HCT116 (cell line): ENCODE measurements at regions not wholly inside any gene's neighbourhood (a gene's known extent, or its start where the extent isn't known, plus 50 kb on each side); places are given as distances from the start of the nearest gene placed in this dataset.

Source experiments
- ATAC-seq: fragments of 200-7000 bp; cut with Tn5 transposase; 2 replicates; pipeline ENCODE4 v1.9.1; 2020; ENCODE audit warnings: mild to moderate bottlenecking, moderate library complexity
- BruUV-seq: library from RNA; stranded (reverse); fragments of 400-500 nt; replicated peaks from 2 replicates; lab custom pipeline; 2021; lab: Mats Ljungman, UMichigan
- CTCF ChIA-PET: fragments of 300-600 bp; sonication (Branson Sonifier 250); formaldehyde crosslinking; loops from one replicate; lab custom pipeline; 2021; ENCODE audit warnings: antibody characterized with exemption; lab: Charles Lee
- POLR2A ChIA-PET: fragments of 300-600, 350-600 bp; sonication (Branson Sonifier 250); formaldehyde crosslinking; loops from one replicate; lab custom pipeline; 2021; ENCODE audit warnings: antibody characterized with exemption; lab: Charles Lee
- RAD21 ChIA-PET, 2 experiments: fragments of 300-600 bp; sonication (Branson Sonifier 250); formaldehyde crosslinking; loops; one replicate each; lab custom pipeline; 2023; ENCODE audit warnings: low total read pairs in 2 of 2; ENCODE audit not compliant: uncharacterized antibody in 2 of 2, unreplicated experiment in 2 of 2, low non-redundant PET in 1 of 2; lab: Charles Lee
- DNase-seq: peaks from one replicate; pipeline ENCODE4 v3.0.0-alpha.2; 2010; ENCODE audit warnings: low read depth, low spot score
- H2AFZ ChIP-seq: fragments of 200-600 bp; shearing (Covaris generic), sonication (generic); 2 replicates; pipeline ENCODE4 v1.6.1; 2017; ENCODE audit warnings: low read depth, mixed run types, mixed read lengths, antibody characterized with exemption, low read length; ENCODE audit not compliant: poor library complexity, severe bottlenecking
- H3K27ac ChIP-seq: 2 replicates; pipeline ENCODE4 v1.5.1; 2012; ENCODE audit warnings: low read depth, low read length
- H3K27me3 ChIP-seq: fragments of 200-600 bp; sonication (generic); 2 replicates; pipeline ENCODE4 v1.6.1; 2016; ENCODE audit warnings: mixed run types, low read length, mixed read lengths; ENCODE audit not compliant: insufficient read depth
- H3K36me3 ChIP-seq, 2 experiments: fragments of 200-500 bp in 1 of 2; fragments of 200-600 bp in 1 of 2; sonication (Bioruptor generic) in 1 of 2; sonication (generic) in 1 of 2; 2 replicates each; pipeline versions ENCODE4 v1.5.1 to v1.6.1; 2014 to 2016; ENCODE audit warnings: low read length in 2 of 2, inconsistent platforms in 1 of 2, mixed read lengths in 1 of 2, mixed run types in 1 of 2; ENCODE audit not compliant: insufficient read depth in 2 of 2, control insufficient read depth in 1 of 2
- H3K4me1 ChIP-seq, 2 experiments: fragments of 200-600 bp in 1 of 2; sonication (generic) in 1 of 2; 2 replicates each; pipeline versions ENCODE4 v1.5.1 to v1.6.1; 2012 to 2017; ENCODE audit warnings: low read length in 2 of 2, inconsistent platforms in 1 of 2, mild to moderate bottlenecking in 1 of 2, mixed read lengths in 1 of 2, mixed run types in 1 of 2, moderate library complexity in 1 of 2; ENCODE audit not compliant: insufficient read depth in 2 of 2, control insufficient read depth in 1 of 2
- H3K4me2 ChIP-seq: fragments of 200-600 bp; sonication (generic); 2 replicates; pipeline ENCODE4 v1.6.1; 2017; ENCODE audit warnings: mixed run types, low read length, mixed read lengths
- H3K4me3 ChIP-seq, 2 experiments: fragments of 200-600 bp in 1 of 2; sonication (generic) in 1 of 2; replicated peaks in 1 of 2; 2 replicates each; pipeline ENCODE4 v1.5.1; 2011 to 2016; ENCODE audit warnings: low read length in 2 of 2, control low read depth in 1 of 2, low read depth in 1 of 2, mild to moderate bottlenecking in 1 of 2, mixed read lengths in 1 of 2, mixed run types in 1 of 2
- H3K79me2 ChIP-seq: fragments of 200-600 bp; sonication (generic); 2 replicates; pipeline ENCODE4 v1.6.1; 2017; ENCODE audit warnings: mild to moderate bottlenecking, mixed run types, low read length, moderate library complexity, mixed read lengths; ENCODE audit not compliant: insufficient read depth
- H3K9ac ChIP-seq: fragments of 200-600 bp; sonication (generic); 2 replicates; pipeline ENCODE4 v1.6.1; 2016; ENCODE audit warnings: low read length, mixed read lengths
- H3K9me2 ChIP-seq: fragments of 200-600 bp; sonication (generic), shearing (Covaris generic); 2 replicates; pipeline ENCODE4 v1.6.1; 2017; ENCODE audit warnings: mixed run types, mild to moderate bottlenecking, moderate library complexity; ENCODE audit not compliant: insufficient read depth
- H3K9me3 ChIP-seq, 2 experiments: fragments of 200-500 bp in 1 of 2; fragments of 200-600 bp in 1 of 2; sonication (Bioruptor generic) in 1 of 2; sonication (generic) in 1 of 2; 2 replicates each; pipeline ENCODE4 v1.6.1; 2014 to 2017; ENCODE audit warnings: low read length in 2 of 2, mixed read lengths in 2 of 2, inconsistent platforms in 1 of 2, low read depth in 1 of 2, mild to moderate bottlenecking in 1 of 2, mixed run types in 1 of 2, moderate library complexity in 1 of 2; ENCODE audit not compliant: control insufficient read depth in 1 of 2, insufficient read depth in 1 of 2
- H4K20me1 ChIP-seq: fragments of 200-600 bp; sonication (generic), shearing (Covaris generic); 2 replicates; pipeline ENCODE4 v1.6.1; 2017; ENCODE audit warnings: mixed run types, mild to moderate bottlenecking, moderate library complexity; ENCODE audit not compliant: insufficient read depth
- ATF3 ChIP-seq: IDR thresholded peaks from 2 replicates; pipeline ENCODE4 v1.6.1; 2012
- CBX3 ChIP-seq: IDR thresholded peaks from 2 replicates; pipeline ENCODE4 v1.6.1; 2012; ENCODE audit warnings: low read depth
- ELF1 ChIP-seq: IDR thresholded peaks from 2 replicates; pipeline ENCODE4 v1.6.1; 2012; ENCODE audit warnings: low read depth, borderline replicate concordance
- FOSL1 ChIP-seq: IDR thresholded peaks from 2 replicates; pipeline ENCODE4 v1.6.1; 2012; ENCODE audit warnings: low read depth
- JUND ChIP-seq: IDR thresholded peaks from 2 replicates; pipeline ENCODE4 v1.6.1; 2012
- POLR2A ChIP-seq: IDR thresholded peaks from 2 replicates; pipeline ENCODE4 v1.7.0; 2011; ENCODE audit warnings: borderline replicate concordance; ENCODE audit not compliant: insufficient read depth, insufficient read length; ENCODE audit errors: extremely low read depth
- SP1 ChIP-seq: IDR thresholded peaks from 2 replicates; pipeline ENCODE4 v1.6.1; 2012; ENCODE audit warnings: low read depth
- SRF ChIP-seq: IDR thresholded peaks from 2 replicates; pipeline ENCODE4 v1.6.1; 2012; ENCODE audit warnings: low read depth
- YY1 ChIP-seq: IDR thresholded peaks from 2 replicates; pipeline ENCODE4 v1.6.1; 2011; ENCODE audit warnings: low read length, low read depth, moderate library complexity, mild to moderate bottlenecking; ENCODE audit not compliant: insufficient replicate concordance; ENCODE audit errors: extremely low read depth
- ZFX ChIP-seq: fragments of 450-650 bp; IDR thresholded peaks from 2 replicates; pipeline ENCODE4 v1.6.1; 2017
- ZNF274 ChIP-seq: fragments of 200-500 bp; sonication (Bioruptor generic); IDR thresholded peaks from 2 replicates; pipeline ENCODE4 v1.6.1; 2014; ENCODE audit warnings: mild to moderate bottlenecking, low read depth, low read length, inconsistent platforms
- intact Hi-C: fragments of 100-400 bp; cut with micrococcal nuclease; formaldehyde crosslinking; loops from 2 replicates; pipeline ENCODE4 v1.10.0; 2022
- TF ChIP-seq, protein P1 (sequence below): IDR thresholded peaks from 2 replicates; pipeline ENCODE4 v1.6.1; 2011; ENCODE audit warnings: mild to moderate bottlenecking, low read length, moderate library complexity; ENCODE audit not compliant: insufficient replicate concordance; ENCODE audit errors: extremely low read depth
- TF ChIP-seq, protein P2 (sequence below): IDR thresholded peaks from 2 replicates; pipeline ENCODE4 v1.6.1; 2012

DNA sequence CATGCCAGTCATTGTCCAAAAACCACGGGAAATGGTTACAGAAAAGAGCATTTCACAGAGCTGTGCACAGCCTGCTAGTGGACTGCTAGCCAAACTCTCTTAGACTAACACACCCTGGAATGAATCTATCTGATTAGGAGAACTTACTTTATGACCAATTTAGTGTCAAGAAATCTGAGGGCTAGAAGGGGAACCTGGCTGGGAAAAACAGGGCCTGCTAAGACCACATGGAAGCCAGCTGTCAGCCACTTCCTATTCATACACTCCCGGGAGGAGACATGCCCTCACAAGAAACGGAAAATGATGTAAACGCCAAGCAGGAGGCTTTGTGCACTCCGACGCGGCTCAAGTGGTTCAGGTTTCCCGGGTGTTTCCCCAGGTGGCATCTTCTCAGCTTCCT, 54.8 kb downstream of the MPP7 start (continued):
- TF ChIP-seq ATF3 (no peak), FOSL1 (no peak), SRF (no peak), ZFX (no peak), YY1 (no peak), ELF1 (no peak)

GRCh38 chr10:28246023-28246422, 56.8 kb downstream of the MPP7 start:
- intact Hi-C loops, result loop anchor here (10.0 kb wide), 1 partner anchor 121 kb away; no protein-coding TSS in a partner anchor
- H3K27ac ChIP-seq, result peak overlapping the region; percentile 96
- H3K4me2 ChIP-seq, result peak overlapping the region; percentile 31
- no peak overlapping the region for H3K4me3 ChIP-seq
- ATAC-seq, result peak; percentile 20; the same call in 1 of the 2 replicates
- peaks cover 55 to 85% of the 10 kb centered on the region in 2 experiments for H3K4me1 ChIP-seq
- H3K9me3 ChIP-seq, result no peaks in the 10 kb centered on the region
- peaks cover 8% of the 10 kb centered on the region; the same call in 1 of the 2 replicates for H3K79me2 ChIP-seq
- CTCF ChIA-PET, result interaction anchor here (1.6 kb wide), 1 partner anchor 137 kb away, joined by 4 read pairs; no protein-coding TSS in a partner anchor
- H3K9me2 ChIP-seq, result no peaks in the 10 kb centered on the region; the same call in 1 of the 2 replicates
- H3K27me3 ChIP-seq, result no peaks in the 10 kb centered on the region
- no peak for TF ChIP-seq ZNF274
- TF ChIP-seq SP1, result peak; percentile 40; the same call in 1 of the 2 replicates
- TF ChIP-seq POLR2A, result no peak
- TF ChIP-seq, protein P1, sequence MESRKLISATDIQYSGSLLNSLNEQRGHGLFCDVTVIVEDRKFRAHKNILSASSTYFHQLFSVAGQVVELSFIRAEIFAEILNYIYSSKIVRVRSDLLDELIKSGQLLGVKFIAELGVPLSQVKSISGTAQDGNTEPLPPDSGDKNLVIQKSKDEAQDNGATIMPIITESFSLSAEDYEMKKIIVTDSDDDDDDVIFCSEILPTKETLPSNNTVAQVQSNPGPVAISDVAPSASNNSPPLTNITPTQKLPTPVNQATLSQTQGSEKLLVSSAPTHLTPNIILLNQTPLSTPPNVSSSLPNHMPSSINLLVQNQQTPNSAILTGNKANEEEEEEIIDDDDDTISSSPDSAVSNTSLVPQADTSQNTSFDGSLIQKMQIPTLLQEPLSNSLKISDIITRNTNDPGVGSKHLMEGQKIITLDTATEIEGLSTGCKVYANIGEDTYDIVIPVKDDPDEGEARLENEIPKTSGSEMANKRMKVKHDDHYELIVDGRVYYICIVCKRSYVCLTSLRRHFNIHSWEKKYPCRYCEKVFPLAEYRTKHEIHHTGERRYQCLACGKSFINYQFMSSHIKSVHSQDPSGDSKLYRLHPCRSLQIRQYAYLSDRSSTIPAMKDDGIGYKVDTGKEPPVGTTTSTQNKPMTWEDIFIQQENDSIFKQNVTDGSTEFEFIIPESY, result no peak
- peak; percentile 51 for TF ChIP-seq FOSL1
- TF ChIP-seq CBX3, result peak; percentile 39; the same call in 1 of the 2 replicates
- TF ChIP-seq JUND, result peak; percentile 43; the same call in 1 of the 2 replicates
- TF ChIP-seq, protein P2, sequence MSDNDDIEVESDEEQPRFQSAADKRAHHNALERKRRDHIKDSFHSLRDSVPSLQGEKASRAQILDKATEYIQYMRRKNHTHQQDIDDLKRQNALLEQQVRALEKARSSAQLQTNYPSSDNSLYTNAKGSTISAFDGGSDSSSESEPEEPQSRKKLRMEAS, result no peak
- RAD21 ChIA-PET, result interaction anchor here in 1 of 2 experiments (0.7 kb wide), 1 partner anchor 85 kb away, joined by 3 read pairs; no protein-coding TSS in a partner anchor
- POLR2A ChIA-PET, result no interaction called here
- H3K36me3 ChIP-seq, result no peaks in the 10 kb centered on the region; a peak in 1 of 4 replicates
- H2AFZ ChIP-seq, result no peak overlapping the region
- no peak overlapping the region for H3K9ac ChIP-seq
- H4K20me1 ChIP-seq, result no peaks in the 10 kb centered on the region
- no peak for DNase-seq
- BruUV-seq, result no TSS peak
